BE2C (cell line): ENCODE measurements at regions not wholly inside any gene's neighbourhood (a gene's known extent, or its start where the extent isn't known, plus 50 kb on each side); places are given as distances from the start of the nearest gene placed in this dataset.

ENCODE experiments used
- DNase-seq: peaks from one replicate; pipeline ENCODE4 v3.0.0-alpha.2; 2020
- H3K27me3 ChIP-seq: fragments of 250-450 bp; sonication (Bioruptor Pico); 2 replicates; pipeline ENCODE4 v1.5.1; 2020; ENCODE audit warnings: mild to moderate bottlenecking
- H3K36me3 ChIP-seq: fragments of 250-450 bp; sonication (Bioruptor Pico); 2 replicates; pipeline ENCODE4 v1.5.1; 2020; ENCODE audit warnings: mild to moderate bottlenecking
- H3K4me1 ChIP-seq: fragments of 250-450 bp; sonication (Bioruptor Pico); 2 replicates; pipeline ENCODE4 v1.5.1; 2020
- H3K4me3 ChIP-seq: 2 replicates; pipeline ENCODE4 v1.5.1; 2011; ENCODE audit warnings: low read depth, low read length
- H3K9me3 ChIP-seq: fragments of 250-450 bp; sonication (Bioruptor Pico); 2 replicates; pipeline ENCODE4 v1.5.1; 2020
- TF ChIP-seq, protein P1 (sequence below): IDR thresholded peaks from 2 replicates; pipeline ENCODE4 v1.5.1; 2012; ENCODE audit warnings: mild to moderate bottlenecking, low read depth, low read length

DNA sequence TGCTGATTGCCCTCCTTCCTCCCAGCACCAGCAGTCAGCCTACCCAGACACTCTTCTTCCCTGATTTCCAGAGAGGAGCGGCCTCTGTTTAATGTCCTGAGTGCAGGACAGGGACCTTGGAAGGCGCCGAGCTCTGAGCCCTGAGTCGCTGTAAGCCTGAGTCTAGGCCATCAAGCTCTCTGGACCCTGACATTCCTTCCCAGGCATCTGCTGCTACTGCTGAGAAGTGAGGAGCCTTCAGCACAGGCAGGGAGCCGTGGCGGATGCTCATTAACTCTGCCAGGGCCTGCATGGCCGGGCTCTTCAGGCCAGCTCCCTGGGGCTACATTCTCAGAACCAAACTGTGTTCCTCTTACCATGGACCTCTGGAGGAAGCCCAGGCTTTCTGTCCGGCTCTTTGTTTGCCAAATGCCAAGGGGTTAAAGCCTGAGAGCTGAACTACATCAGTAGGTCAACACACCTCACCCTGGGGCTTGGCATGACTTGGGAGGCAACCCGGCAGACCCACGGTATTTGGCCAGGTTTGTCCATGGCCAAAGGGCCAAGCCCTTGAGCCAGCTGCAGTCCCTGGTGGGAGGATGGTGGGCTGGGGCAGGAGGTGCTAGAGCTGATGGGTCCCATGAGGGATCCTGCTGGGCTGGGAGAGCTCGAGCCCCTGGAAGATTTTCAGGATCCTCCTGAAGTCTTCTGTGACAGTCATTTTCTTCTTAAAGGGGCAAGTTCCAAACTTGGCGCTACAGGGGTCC is 721.4 kb downstream of the BRD1 start:
- TF ChIP-seq, protein P1, sequence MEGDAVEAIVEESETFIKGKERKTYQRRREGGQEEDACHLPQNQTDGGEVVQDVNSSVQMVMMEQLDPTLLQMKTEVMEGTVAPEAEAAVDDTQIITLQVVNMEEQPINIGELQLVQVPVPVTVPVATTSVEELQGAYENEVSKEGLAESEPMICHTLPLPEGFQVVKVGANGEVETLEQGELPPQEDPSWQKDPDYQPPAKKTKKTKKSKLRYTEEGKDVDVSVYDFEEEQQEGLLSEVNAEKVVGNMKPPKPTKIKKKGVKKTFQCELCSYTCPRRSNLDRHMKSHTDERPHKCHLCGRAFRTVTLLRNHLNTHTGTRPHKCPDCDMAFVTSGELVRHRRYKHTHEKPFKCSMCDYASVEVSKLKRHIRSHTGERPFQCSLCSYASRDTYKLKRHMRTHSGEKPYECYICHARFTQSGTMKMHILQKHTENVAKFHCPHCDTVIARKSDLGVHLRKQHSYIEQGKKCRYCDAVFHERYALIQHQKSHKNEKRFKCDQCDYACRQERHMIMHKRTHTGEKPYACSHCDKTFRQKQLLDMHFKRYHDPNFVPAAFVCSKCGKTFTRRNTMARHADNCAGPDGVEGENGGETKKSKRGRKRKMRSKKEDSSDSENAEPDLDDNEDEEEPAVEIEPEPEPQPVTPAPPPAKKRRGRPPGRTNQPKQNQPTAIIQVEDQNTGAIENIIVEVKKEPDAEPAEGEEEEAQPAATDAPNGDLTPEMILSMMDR, result no peak
- peaks cover 2% of the 10 kb centered on the region; the same call in 1 of the 2 replicates for H3K9me3 ChIP-seq
- H3K4me3 ChIP-seq, result no peak overlapping the region
- no peaks in the 10 kb centered on the region for H3K27me3 ChIP-seq
- no peaks in the 10 kb centered on the region for H3K4me1 ChIP-seq
- no peak for DNase-seq
- H3K36me3 ChIP-seq, result no peaks in the 10 kb centered on the region

DNA sequence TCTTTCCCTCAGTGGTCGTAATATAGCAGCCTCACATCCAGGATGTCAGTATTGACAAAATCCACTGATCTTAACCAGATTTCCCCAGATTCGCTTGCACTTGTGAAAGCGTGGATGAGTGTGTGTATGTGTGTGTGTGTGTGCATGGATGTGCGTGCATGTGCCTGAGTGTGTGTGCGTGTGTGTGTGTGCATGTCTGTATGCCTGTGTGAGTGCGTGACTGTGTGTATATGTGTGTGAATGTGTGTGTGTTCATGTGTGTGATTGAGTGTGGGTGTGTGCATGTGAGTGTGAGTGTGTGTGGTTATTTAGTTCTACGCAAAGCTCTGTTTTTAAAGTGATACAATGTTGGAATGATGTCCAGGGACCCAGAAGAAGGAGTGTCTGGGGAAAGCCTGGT is 723.2 kb downstream of the BRD1 start:
- Histone ChIP-seq H3K36me3 (no peaks in the 10 kb centered on the region), H3K27me3 (no peaks in the 10 kb centered on the region), H3K9me3 (peaks cover 2% of the 10 kb centered on the region; the same call in 1 of the 2 replicates), H3K4me3 (no peak overlapping the region), H3K4me1 (no peaks in the 10 kb centered on the region)
- DNase-seq, result no peak
- TF ChIP-seq, protein P1, result no peak

DNA sequence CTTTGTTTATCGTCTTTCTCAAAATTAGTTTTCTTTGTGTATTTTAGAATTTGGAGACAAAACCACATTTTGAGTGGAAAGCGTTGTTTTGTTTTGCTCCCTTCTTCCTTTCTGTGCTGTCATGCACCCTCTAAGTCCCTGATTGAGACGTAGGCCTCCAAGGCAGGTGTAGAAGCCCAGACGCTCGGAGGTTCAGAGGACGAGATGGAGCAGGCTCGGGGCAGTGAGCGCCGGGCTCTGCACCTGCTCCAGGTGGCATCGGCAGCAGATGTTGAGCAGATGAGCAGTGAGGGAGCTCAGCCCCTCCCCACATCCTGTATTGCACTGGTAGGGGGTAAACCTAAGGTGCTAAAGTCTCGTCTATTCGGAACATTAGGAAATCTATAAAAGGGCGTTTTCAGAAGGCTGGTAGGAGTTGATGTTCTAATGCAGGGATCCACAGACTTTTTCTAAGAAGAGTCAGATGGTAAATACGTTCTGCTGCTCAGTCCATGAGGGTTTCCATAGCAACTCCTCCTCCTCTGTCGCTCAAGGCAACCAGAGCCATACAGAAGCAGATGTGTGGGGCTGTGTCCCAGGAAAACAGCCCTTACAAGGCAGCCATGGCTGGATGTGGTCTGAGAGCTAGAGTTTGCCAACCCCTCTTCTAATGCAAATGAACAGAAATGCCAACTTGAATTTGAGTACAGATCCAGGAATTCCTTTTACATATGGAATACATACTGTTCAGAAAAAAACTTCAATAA is 724.2 kb downstream of the BRD1 start:
- Histone ChIP-seq H3K4me1 (no peaks in the 10 kb centered on the region), H3K9me3 (peaks cover 2% of the 10 kb centered on the region; the same call in 1 of the 2 replicates), H3K4me3 (no peak overlapping the region), H3K36me3 (no peaks in the 10 kb centered on the region), H3K27me3 (no peaks in the 10 kb centered on the region)
- TF ChIP-seq, protein P1, result no peak
- no peak for DNase-seq

DNA sequence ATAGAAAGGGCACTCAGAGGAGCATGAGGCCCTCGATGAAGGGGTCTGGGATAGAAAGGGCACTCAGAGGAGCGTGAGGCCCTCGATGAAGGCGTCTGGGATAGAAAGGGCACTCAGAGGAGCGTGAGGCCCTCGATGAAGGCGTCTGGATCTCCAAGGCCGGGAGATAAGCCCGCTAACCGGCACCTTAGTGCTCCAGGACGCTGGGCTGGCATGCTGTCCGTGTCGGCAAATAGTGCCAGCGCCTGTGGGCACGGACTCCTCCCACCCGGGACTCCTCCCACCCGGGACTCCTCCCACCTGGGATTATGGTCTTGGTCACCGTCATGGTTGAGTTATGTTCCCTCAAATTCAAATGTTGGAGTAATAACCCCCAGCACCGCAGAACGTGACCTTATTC is 725.3 kb downstream of the BRD1 start:
- no peaks in the 10 kb centered on the region for H3K27me3 ChIP-seq
- H3K9me3 ChIP-seq, result no peaks in the 10 kb centered on the region; the same call in 1 of the 2 replicates
- no peak overlapping the region for H3K4me3 ChIP-seq
- no peaks in the 10 kb centered on the region for H3K4me1 ChIP-seq
- DNase-seq, result no peak
- no peaks in the 10 kb centered on the region for H3K36me3 ChIP-seq
- TF ChIP-seq, protein P1, result no peak

DNA sequence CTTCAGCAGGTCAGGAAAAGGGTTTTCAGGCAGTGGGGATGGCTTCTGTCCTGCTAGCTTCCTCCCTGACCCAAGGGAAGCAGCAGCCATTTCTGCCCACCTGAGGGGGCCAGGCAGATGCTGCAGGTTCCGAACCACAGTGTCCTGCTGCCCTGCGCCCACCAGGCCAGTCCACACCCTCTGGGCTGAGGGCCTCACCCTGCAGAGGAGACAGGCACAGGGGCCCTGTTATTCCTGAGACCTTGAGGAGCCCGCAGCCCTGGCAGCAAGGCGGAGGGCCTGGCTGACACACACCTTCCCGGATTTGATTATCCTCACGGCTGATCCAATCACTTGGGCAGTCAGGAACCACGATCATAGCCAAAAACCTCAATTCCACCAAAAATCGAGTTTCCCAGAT is 725.8 kb downstream of the BRD1 start:
- no peak for DNase-seq
- Histone ChIP-seq H3K9me3 (no peaks in the 10 kb centered on the region; the same call in 1 of the 2 replicates), H3K27me3 (no peaks in the 10 kb centered on the region), H3K36me3 (no peaks in the 10 kb centered on the region), H3K4me3 (no peak overlapping the region), H3K4me1 (no peaks in the 10 kb centered on the region)
- TF ChIP-seq, protein P1, result no peak

DNA sequence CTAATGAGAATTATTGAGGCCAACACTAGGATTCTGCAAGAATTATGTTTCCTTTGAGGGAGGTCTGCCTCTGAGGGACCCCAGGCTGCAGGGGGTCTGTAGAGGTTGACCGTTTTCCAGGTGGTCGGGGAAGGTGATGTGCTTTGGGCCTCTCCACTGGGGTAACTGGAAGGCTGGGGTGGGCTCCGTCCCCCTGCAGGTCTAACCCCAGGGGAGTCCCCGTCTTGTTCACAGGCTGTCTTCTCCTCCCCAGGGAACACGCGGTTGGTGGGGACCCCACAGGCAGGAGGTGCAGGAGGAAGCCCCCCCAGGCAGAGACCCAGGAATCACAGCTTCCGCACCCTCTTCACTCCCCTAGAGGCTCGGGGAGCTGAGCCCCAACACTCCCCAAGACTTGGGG is 726.4 kb downstream of the BRD1 start:
- Histone ChIP-seq H3K4me1 (no peaks in the 10 kb centered on the region), H3K36me3 (no peaks in the 10 kb centered on the region), H3K27me3 (no peaks in the 10 kb centered on the region), H3K4me3 (no peak overlapping the region), H3K9me3 (no peaks in the 10 kb centered on the region; the same call in 1 of the 2 replicates)
- TF ChIP-seq, protein P1, result no peak
- no peak for DNase-seq
